Epithelial cell of proximal tubule (primary cell): ENCODE measurements at regions not wholly inside any gene's neighbourhood (a gene's known extent, or its start where the extent isn't known, plus 50 kb on each side); places are given as distances from the start of the nearest gene placed in this dataset.

Experiments used
- DNase-seq: peaks from one replicate; pipeline ENCODE4 v3.0.0-alpha.2; 2011; ENCODE audit warnings: low read depth
- H3K4me3 ChIP-seq: 2 replicates; pipeline ENCODE4 v1.5.1; 2011; ENCODE audit warnings: low read depth, mild to moderate bottlenecking, low read length
- CTCF ChIP-seq: conservative IDR thresholded peaks from 2 replicates; pipeline ENCODE4 v1.5.1; 2012; ENCODE audit warnings: low read depth, mild to moderate bottlenecking, low read length

GRCh38 chr12:115404761-115405470, 720.9 kb upstream of the TBX3 start:
- peak; percentile 37 for DNase-seq
- no peak for TF ChIP-seq CTCF
- no peak overlapping the region for H3K4me3 ChIP-seq

- no peak overlapping the region for H3K4me3 ChIP-seq
- no peak for TF ChIP-seq CTCF
These were observed 719.7 kb upstream of the TBX3 start for GRCh38 chr12:115403689-115404088.

GRCh38 chr12:115403253-115403652, 719.3 kb upstream of the TBX3 start:
- no peak overlapping the region for H3K4me3 ChIP-seq
- no peak for DNase-seq
- TF ChIP-seq CTCF: no peak

More at GRCh38 chr12:115403689-115404088, 719.7 kb upstream of the TBX3 start:
- no peak for DNase-seq

GRCh38 chr12:115402443-115403180, 718.6 kb upstream of the TBX3 start:
- no peak overlapping the region for H3K4me3 ChIP-seq
- no peak for TF ChIP-seq CTCF
- DNase-seq: no peak

- DNase-seq: no peak
- no peak overlapping the region for H3K4me3 ChIP-seq
- TF ChIP-seq CTCF: no peak
These were observed 717.8 kb upstream of the TBX3 start for GRCh38 chr12:115401761-115402160.

- DNase-seq: no peak
- no peak overlapping the region for H3K4me3 ChIP-seq
- no peak for TF ChIP-seq CTCF
These were observed 716.0 kb upstream of the TBX3 start for GRCh38 chr12:115400011-115400410.
